ENCODE measurements at regions not wholly inside any gene's neighbourhood (a gene's known extent, or its start where the extent isn't known, plus 50 kb on each side); places are given as distances from the start of the nearest gene placed in this dataset.

DNA sequence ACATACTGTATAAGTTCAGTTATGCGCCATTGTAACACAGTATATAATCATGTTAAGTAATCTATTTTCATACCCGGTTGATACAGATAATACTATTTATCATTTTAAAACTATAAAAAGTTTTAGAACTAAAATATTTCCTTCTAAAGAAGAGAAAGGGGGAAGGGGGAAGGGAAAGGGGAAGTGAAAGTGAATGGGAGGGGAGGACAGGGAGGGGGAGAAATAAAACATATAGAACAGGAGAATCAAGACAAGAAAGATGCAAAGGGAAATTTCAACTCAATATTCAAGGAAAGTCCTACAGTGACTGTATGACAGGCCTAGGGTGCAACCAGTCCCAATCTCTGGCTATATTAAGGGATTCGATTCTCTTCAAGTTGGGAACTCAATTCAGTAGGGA is 1278.8 kb downstream of the MAT2B start:
- H3K4me3 ChIP-seq (ENCODE audit: low read depth, low read length), result no peak overlapping the region
- peak; percentile 38 for DNase-seq (ENCODE audit: low read depth)
- TF ChIP-seq, protein P1, sequence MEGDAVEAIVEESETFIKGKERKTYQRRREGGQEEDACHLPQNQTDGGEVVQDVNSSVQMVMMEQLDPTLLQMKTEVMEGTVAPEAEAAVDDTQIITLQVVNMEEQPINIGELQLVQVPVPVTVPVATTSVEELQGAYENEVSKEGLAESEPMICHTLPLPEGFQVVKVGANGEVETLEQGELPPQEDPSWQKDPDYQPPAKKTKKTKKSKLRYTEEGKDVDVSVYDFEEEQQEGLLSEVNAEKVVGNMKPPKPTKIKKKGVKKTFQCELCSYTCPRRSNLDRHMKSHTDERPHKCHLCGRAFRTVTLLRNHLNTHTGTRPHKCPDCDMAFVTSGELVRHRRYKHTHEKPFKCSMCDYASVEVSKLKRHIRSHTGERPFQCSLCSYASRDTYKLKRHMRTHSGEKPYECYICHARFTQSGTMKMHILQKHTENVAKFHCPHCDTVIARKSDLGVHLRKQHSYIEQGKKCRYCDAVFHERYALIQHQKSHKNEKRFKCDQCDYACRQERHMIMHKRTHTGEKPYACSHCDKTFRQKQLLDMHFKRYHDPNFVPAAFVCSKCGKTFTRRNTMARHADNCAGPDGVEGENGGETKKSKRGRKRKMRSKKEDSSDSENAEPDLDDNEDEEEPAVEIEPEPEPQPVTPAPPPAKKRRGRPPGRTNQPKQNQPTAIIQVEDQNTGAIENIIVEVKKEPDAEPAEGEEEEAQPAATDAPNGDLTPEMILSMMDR (IDR thresholded peaks at IDR 0.05; ENCODE audit: low read depth, low read length), result no peak
- no peak for TF ChIP-seq MAX (IDR thresholded peaks at IDR 0.05; ENCODE audit: low read depth, low read length)

DNA sequence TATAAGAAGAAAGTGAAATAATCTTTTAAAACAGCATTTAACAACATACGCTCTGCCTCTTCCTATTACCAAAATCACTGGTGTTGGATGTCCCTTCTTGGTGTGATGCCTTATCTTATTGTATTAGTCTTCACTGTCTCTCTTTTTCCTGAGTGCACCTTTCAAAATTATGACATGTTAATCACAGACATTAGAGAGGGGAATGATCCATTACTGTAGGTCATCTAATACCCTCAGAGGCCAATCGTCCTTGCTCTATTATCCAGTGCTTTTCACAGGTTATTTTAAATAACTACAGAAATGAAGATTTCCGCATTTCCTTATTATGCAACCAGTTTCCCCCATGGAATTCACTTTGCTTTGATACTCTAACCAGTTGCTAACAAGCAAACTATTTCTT is 1292.7 kb downstream of the MAT2B start:
- H3K4me3 ChIP-seq (ENCODE audit: low read depth, low read length), result no peak overlapping the region
- TF ChIP-seq MAX (IDR thresholded peaks at IDR 0.05; ENCODE audit: low read depth, low read length) (no peak), MYC (IDR thresholded peaks at IDR 0.05; ENCODE audit: low read depth, low read length) (no peak), POLR2A (IDR thresholded peaks at IDR 0.05; ENCODE audit: extremely low read depth, insufficient read length) (no peak)
- TF ChIP-seq, protein P1 (IDR thresholded peaks at IDR 0.05; ENCODE audit: low read depth, low read length), result no peak
- no peak for DNase-seq (ENCODE audit: low read depth)

DNA sequence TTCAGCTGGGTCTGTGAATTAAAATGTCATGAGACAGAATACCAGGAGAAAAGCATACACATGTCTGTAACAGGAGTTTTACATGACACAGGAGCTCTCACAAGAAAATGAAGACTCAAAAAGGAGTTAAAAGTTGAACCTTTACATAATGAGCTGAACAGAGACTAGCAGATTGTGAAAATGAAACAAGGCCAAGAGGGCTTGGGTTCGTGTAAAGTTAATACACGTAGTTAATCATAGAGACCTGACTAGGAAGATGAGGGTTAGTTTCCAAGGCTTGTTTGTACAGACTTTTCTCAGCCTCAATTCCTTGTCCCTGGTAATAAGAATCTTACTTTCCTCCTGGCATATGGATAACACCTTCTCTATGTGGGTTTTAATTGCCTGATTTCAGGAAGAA is 1294.0 kb downstream of the MAT2B start:
- H3K4me3 ChIP-seq (ENCODE audit: low read depth, low read length), result no peak overlapping the region
- TF ChIP-seq MAX (IDR thresholded peaks at IDR 0.05; ENCODE audit: low read depth, low read length) (no peak), POLR2A (IDR thresholded peaks at IDR 0.05; ENCODE audit: extremely low read depth, insufficient read length) (no peak), MYC (IDR thresholded peaks at IDR 0.05; ENCODE audit: low read depth, low read length) (no peak)
- TF ChIP-seq, protein P1 (IDR thresholded peaks at IDR 0.05; ENCODE audit: low read depth, low read length), result no peak
- DNase-seq (ENCODE audit: low read depth), result no peak

- no peak for DNase-seq (ENCODE audit: low read depth)
- TF ChIP-seq, protein P1 (IDR thresholded peaks at IDR 0.05; ENCODE audit: low read depth, low read length), result no peak
- no peak for TF ChIP-seq POLR2A (IDR thresholded peaks at IDR 0.05; ENCODE audit: extremely low read depth, insufficient read length)
- no peak for TF ChIP-seq MYC (IDR thresholded peaks at IDR 0.05; ENCODE audit: low read depth, low read length)
- no peak overlapping the region for H3K4me3 ChIP-seq (ENCODE audit: low read depth, low read length)
Measured at GRCh38 chr5:164801910-164802309, 1296.5 kb downstream of the MAT2B start.

GRCh38 chr5:164809821-164810220 is 1304.4 kb downstream of the MAT2B start:
- TF ChIP-seq MAX (IDR thresholded peaks at IDR 0.05; ENCODE audit: low read depth, low read length) (no peak), MYC (IDR thresholded peaks at IDR 0.05; ENCODE audit: low read depth, low read length) (no peak), POLR2A (IDR thresholded peaks at IDR 0.05; ENCODE audit: extremely low read depth, insufficient read length) (no peak)
- TF ChIP-seq, protein P1 (IDR thresholded peaks at IDR 0.05; ENCODE audit: low read depth, low read length), result no peak
- no peak for DNase-seq (ENCODE audit: low read depth)
- H3K4me3 ChIP-seq (ENCODE audit: low read depth, low read length), result no peak overlapping the region

GRCh38 chr5:164818445-164818844 is 1313.0 kb downstream of the MAT2B start:
- TF ChIP-seq MYC (IDR thresholded peaks at IDR 0.05; ENCODE audit: low read depth, low read length) (no peak), MAX (IDR thresholded peaks at IDR 0.05; ENCODE audit: low read depth, low read length) (no peak), POLR2A (IDR thresholded peaks at IDR 0.05; ENCODE audit: extremely low read depth, insufficient read length) (no peak)
- TF ChIP-seq, protein P1 (IDR thresholded peaks at IDR 0.05; ENCODE audit: low read depth, low read length), result no peak
- no peak for DNase-seq (ENCODE audit: low read depth)
- no peak overlapping the region for H3K4me3 ChIP-seq (ENCODE audit: low read depth, low read length)

Data from NB4 (cell line).